Tibial nerve (tissue), 4 donors: ENCODE measurements at regions not wholly inside any gene's neighbourhood (a gene's known extent, or its start where the extent isn't known, plus 50 kb on each side); places are given as distances from the start of the nearest gene placed in this dataset.

Experiments used
- DNase-seq, 2 donors: peaks; one replicate each; pipeline ENCODE4 v3.0.0-alpha.2; 2019; ENCODE audit warnings: low spot score in 2 of 2
- H3K27ac ChIP-seq, 4 donors: fragments of 200-600 bp; sonication (generic) in 3 of 4; one replicate each; pipeline ENCODE4 v1.5.1; 2017 to 2019; ENCODE audit warnings: mild to moderate bottlenecking in 1 of 4
- H3K27me3 ChIP-seq, 2 donors: fragments of 200-600 bp; sonication (generic) in 1 of 2; one replicate each; pipeline versions ENCODE4 v1.5.1 to v1.6.0; 2017 to 2019
- H3K36me3 ChIP-seq, 3 donors: fragments of 200-600 bp; sonication (generic); one replicate each; pipeline ENCODE4 v1.5.1; 2018 to 2019
- H3K4me1 ChIP-seq, 4 donors: fragments of 200-600 bp; sonication (generic) in 3 of 4; one replicate each; pipeline ENCODE4 v1.5.1; 2017 to 2019
- H3K4me3 ChIP-seq, 4 donors: fragments of 200-600 bp; sonication (generic) in 3 of 4; one replicate each; pipeline ENCODE4 v1.5.1; 2017 to 2019; ENCODE audit warnings: mild to moderate bottlenecking in 1 of 4, moderate library complexity in 1 of 4
- H3K9me3 ChIP-seq, 4 donors: fragments of 200-600 bp; sonication (generic) in 3 of 4; one replicate each; pipeline ENCODE4 v1.5.1; 2017 to 2019
- CTCF ChIP-seq, 5 experiments: fragments of 200-600 bp in 3 of 5; fragments of 450-650 bp in 2 of 5; sonication (generic) in 3 of 5; IDR thresholded peaks; one replicate each; pipeline ENCODE4 v1.5.1; 2016 to 2019; ENCODE audit warnings: antibody characterized with exemption in 5 of 5, mild to moderate bottlenecking in 3 of 5, moderate library complexity in 2 of 5
- EP300 ChIP-seq, 2 donors: sonication (generic); formaldehyde crosslinking; IDR thresholded peaks; one replicate each; pipeline ENCODE4 v1.6.1; 2017; ENCODE audit warnings: antibody characterized with exemption in 2 of 2, mild to moderate bottlenecking in 1 of 2
- POLR2A ChIP-seq, 2 donors: fragments of 450-650 bp; IDR thresholded peaks; one replicate each; pipeline ENCODE4 v1.6.1; 2017; ENCODE audit warnings: antibody characterized with exemption in 2 of 2, mild to moderate bottlenecking in 2 of 2, moderate library complexity in 2 of 2
- WGBS, 2 donors: methylation state at CpG; one replicate each; pipeline ENCODE4 v1.1.5; 2018; 5-methylcytosine and 5-hydroxymethylcytosine counted together

GRCh38 chr13:22262001-22262885 lies 591.4 kb downstream of the FGF9 start:
- 28 to 42% methylated on average over 6 of the region's 6 CpGs for WGBS, 2 donors
- H3K27ac ChIP-seq, result no peak overlapping the region
- DNase-seq, result no peak
- TF ChIP-seq POLR2A (IDR thresholded peaks at IDR 0.05) (no peak), CTCF (IDR thresholded peaks at IDR 0.05) (no peak), EP300 (IDR thresholded peaks at IDR 0.05) (no peak)
- H3K9me3 ChIP-seq, result no peaks in the 10 kb centered on the region
- H3K4me3 ChIP-seq, result no peak overlapping the region
- H3K4me1 ChIP-seq, result no peaks in the 10 kb centered on the region
- no peaks in the 10 kb centered on the region for H3K27me3 ChIP-seq
- no peaks in the 10 kb centered on the region for H3K36me3 ChIP-seq

- Histone ChIP-seq H3K36me3 (no peaks in the 10 kb centered on the region), H3K4me3 (no peak overlapping the region), H3K27ac (no peak overlapping the region), H3K4me1 (no peaks in the 10 kb centered on the region), H3K9me3 (no peaks in the 10 kb centered on the region), H3K27me3 (no peaks in the 10 kb centered on the region)
- 90 to 95% methylated on average over 2 of the region's 2 CpGs for WGBS, 2 donors
- no peak for DNase-seq
- TF ChIP-seq POLR2A (IDR thresholded peaks at IDR 0.05) (no peak), CTCF (IDR thresholded peaks at IDR 0.05) (no peak), EP300 (IDR thresholded peaks at IDR 0.05) (no peak)
These were observed 592.3 kb downstream of the FGF9 start for GRCh38 chr13:22263185-22263584.

GRCh38 chr13:22265563-22265962 lies 594.7 kb downstream of the FGF9 start:
- Histone ChIP-seq H3K4me1 (no peaks in the 10 kb centered on the region), H3K27ac (no peak overlapping the region), H3K36me3 (no peaks in the 10 kb centered on the region), H3K27me3 (no peaks in the 10 kb centered on the region), H3K9me3 (no peaks in the 10 kb centered on the region), H3K4me3 (no peak overlapping the region)
- 86 to 91% methylated on average over 5 of the region's 5 CpGs for WGBS, 2 donors
- DNase-seq, result no peak
- TF ChIP-seq EP300 (IDR thresholded peaks at IDR 0.05) (no peak), CTCF (IDR thresholded peaks at IDR 0.05) (no peak), POLR2A (IDR thresholded peaks at IDR 0.05) (no peak)

- H3K4me1 ChIP-seq, result no peaks in the 10 kb centered on the region
- no peak for TF ChIP-seq EP300 (IDR thresholded peaks at IDR 0.05)
- TF ChIP-seq CTCF (IDR thresholded peaks at IDR 0.05), result no peak
- TF ChIP-seq POLR2A (IDR thresholded peaks at IDR 0.05), result no peak
These were observed 600.0 kb downstream of the FGF9 start for GRCh38 chr13:22270881-22271280.

GRCh38 chr13:22271903-22272302 lies 601.0 kb downstream of the FGF9 start:
- no peak for DNase-seq
- Histone ChIP-seq H3K9me3 (no peaks in the 10 kb centered on the region), H3K36me3 (no peaks in the 10 kb centered on the region), H3K4me1 (no peaks in the 10 kb centered on the region), H3K4me3 (no peak overlapping the region), H3K27me3 (no peaks in the 10 kb centered on the region), H3K27ac (no peak overlapping the region)
- WGBS, 2 donors, result 88 to 90% methylated on average over 2 of the region's 2 CpGs
- no peak for TF ChIP-seq CTCF (IDR thresholded peaks at IDR 0.05)
- TF ChIP-seq POLR2A (IDR thresholded peaks at IDR 0.05), result no peak
- TF ChIP-seq EP300 (IDR thresholded peaks at IDR 0.05), result no peak

More at GRCh38 chr13:22270881-22271280, 600.0 kb downstream of the FGF9 start:
- 90 to 91% methylated on average over 5 of the region's 5 CpGs for WGBS, 2 donors
- Histone ChIP-seq H3K4me3 (no peak overlapping the region), H3K27me3 (no peaks in the 10 kb centered on the region), H3K27ac (no peak overlapping the region), H3K36me3 (no peaks in the 10 kb centered on the region), H3K9me3 (no peaks in the 10 kb centered on the region)
- no peak for DNase-seq
